GM12878 (cell line): ENCODE measurements at regions not wholly inside any gene's neighbourhood (a gene's known extent, or its start where the extent isn't known, plus 50 kb on each side); places are given as distances from the start of the nearest gene placed in this dataset.

Source experiments
- ATAC-seq: fragments of 200-7000 bp; cut with Tn5 transposase; 3 replicates; pipeline ENCODE4 v1.9.1; 2020; ENCODE audit warnings: mild to moderate bottlenecking, moderate library complexity
- BruUV-seq: library from RNA; stranded (reverse); fragments of 400-500 nt; replicated peaks from 2 replicates; lab custom pipeline; 2021; lab: Mats Ljungman, UMichigan
- CTCF ChIA-PET: fragments of 300-600 bp; sonication (Branson Sonifier 250); formaldehyde crosslinking; extraction: SDS; loops from one replicate; lab custom pipeline; 2021; ENCODE audit warnings: inconsistent platforms; lab: Yijun Ruan, JAX
- POLR2A ChIA-PET: fragments of 350-600 bp; formaldehyde crosslinking; extraction: SDS; loops from one replicate; lab custom pipeline; 2021; ENCODE audit warnings: inconsistent platforms; lab: Charles Lee
- RAD21 ChIA-PET: fragments of 300-600 bp; sonication (Branson Sonifier 250); formaldehyde crosslinking; loops from one replicate; lab custom pipeline; 2023; ENCODE audit warnings: antibody characterized with exemption; ENCODE audit not compliant: unreplicated experiment; lab: Charles Lee
- SMC1A ChIA-PET: fragments of 300-600 bp; sonication (Branson Sonifier 250); formaldehyde crosslinking; loops from one replicate; lab custom pipeline; 2023; ENCODE audit not compliant: unreplicated experiment, uncharacterized antibody; lab: Charles Lee
- DNase-seq: peaks from one replicate; pipeline ENCODE4 v3.0.0-alpha.2; 2011; ENCODE audit warnings: low read depth, low spot score
- FAIRE-seq: peaks from 3 replicates; lab custom pipeline; 2011; peaks lifted over from hg19 to GRCh38; lab: Jason Lieb, UNC
- H2AFZ ChIP-seq: 2 replicates; pipeline ENCODE4 v1.6.0; 2011; ENCODE audit warnings: low read depth, low read length, control low read depth; ENCODE audit not compliant: control insufficient read depth
- H3K27ac ChIP-seq: 2 replicates; pipeline ENCODE4 v1.5.1; 2011; ENCODE audit warnings: control low read depth; ENCODE audit not compliant: control insufficient read depth, insufficient read depth
- H3K27me3 ChIP-seq, 2 experiments: replicated peaks in 1 of 2; 2 replicates each; pipeline versions ENCODE4 v1.6.0 to v1.6.1; 2011; ENCODE audit warnings: low read length in 1 of 2; ENCODE audit not compliant: control insufficient read depth in 2 of 2, insufficient read depth in 2 of 2
- H3K36me3 ChIP-seq, 2 experiments: 2 replicates each; pipeline ENCODE4 v1.5.1; 2011; ENCODE audit warnings: low read length in 1 of 2; ENCODE audit not compliant: control insufficient read depth in 2 of 2, insufficient read depth in 2 of 2
- H3K4me1 ChIP-seq: 2 replicates; pipeline ENCODE4 v1.6.1; 2011; ENCODE audit warnings: mild to moderate bottlenecking, low read length, moderate library complexity, mixed read lengths; ENCODE audit not compliant: control insufficient read depth, insufficient read depth
- H3K4me2 ChIP-seq: 2 replicates; pipeline ENCODE4 v1.6.0; 2011; ENCODE audit warnings: control low read depth; ENCODE audit not compliant: control insufficient read depth, insufficient read depth
- H3K4me3 ChIP-seq: fragments of 200-600 bp; sonication (generic); 2 replicates; pipeline ENCODE4 v1.5.1; 2016
- H3K79me2 ChIP-seq: 2 replicates; pipeline ENCODE4 v1.6.0; 2011; ENCODE audit warnings: low read length; ENCODE audit not compliant: control insufficient read depth, insufficient read depth
- H3K9ac ChIP-seq: 2 replicates; pipeline ENCODE4 v1.8.0; 2011; ENCODE audit warnings: low read length, control low read depth, mixed read lengths; ENCODE audit not compliant: control insufficient read depth, insufficient read depth
- H3K9me3 ChIP-seq: replicated peaks from 3 replicates; pipeline ENCODE4 v1.5.1; 2011; ENCODE audit warnings: mild to moderate bottlenecking, low read length; ENCODE audit not compliant: control insufficient read depth, insufficient read depth
- H4K20me1 ChIP-seq: 2 replicates; pipeline ENCODE4 v1.6.0; 2011; ENCODE audit not compliant: control insufficient read depth, insufficient read depth
- BCL11A ChIP-seq: IDR thresholded peaks from 2 replicates; pipeline ENCODE4 v1.6.1; 2011; ENCODE audit warnings: low read depth, low read length
- CHD2 ChIP-seq: IDR thresholded peaks from 2 replicates; pipeline ENCODE4 v1.6.1; 2011; ENCODE audit warnings: low read depth, low read length, improper control_type of control experiment, borderline replicate concordance
- EED ChIP-seq: sonication (generic); IDR thresholded peaks from 2 replicates; pipeline ENCODE4 v1.6.1; 2016; ENCODE audit warnings: antibody characterized with exemption, low read depth
- GABPA ChIP-seq: IDR thresholded peaks from 2 replicates; pipeline ENCODE4 v1.6.1; 2014; ENCODE audit warnings: antibody characterized with exemption, low read depth, mild to moderate bottlenecking, inconsistent platforms
- HDGF ChIP-seq: fragments of 450-650 bp; IDR thresholded peaks from 2 replicates; pipeline ENCODE4 v1.6.1; 2016; ENCODE audit warnings: antibody characterized with exemption
- RUNX3 ChIP-seq: IDR thresholded peaks from 2 replicates; pipeline ENCODE4 v1.6.1; 2012; ENCODE audit warnings: low read length, inconsistent platforms
- SKIL ChIP-seq: fragments of 450-650 bp; IDR thresholded peaks from 2 replicates; pipeline ENCODE4 v1.6.1; 2017; ENCODE audit warnings: mild to moderate bottlenecking, low read depth, inconsistent platforms; ENCODE audit not compliant: poor library complexity, severe bottlenecking
- YY1 ChIP-seq: IDR thresholded peaks from 2 replicates; pipeline ENCODE4 v1.6.1; 2011; ENCODE audit warnings: low read depth, mild to moderate bottlenecking, low read length
- ZBTB11 ChIP-seq: fragments of 450-650 bp; formaldehyde crosslinking; IDR thresholded peaks from 2 replicates; pipeline ENCODE4 v1.5.0; 2022; ENCODE audit warnings: mild to moderate bottlenecking, missing genetic modification characterization
- ZNF384 ChIP-seq: IDR thresholded peaks from 2 replicates; pipeline ENCODE4 v1.6.1; 2012; ENCODE audit warnings: low read depth, mild to moderate bottlenecking, low read length, improper control_type of control experiment, borderline replicate concordance
- ZSCAN29 ChIP-seq: fragments of 450-650 bp; IDR thresholded peaks from 2 replicates; pipeline ENCODE4 v1.6.1; 2017; ENCODE audit warnings: mild to moderate bottlenecking, moderate library complexity
- WGBS: methylation state at CpG from one replicate; pipeline ENCODE4 v1.1.6; 2016; ENCODE audit warnings: low lambda C conversion rate; ENCODE audit not compliant: insufficient replicate concordance, insufficient coverage; ENCODE audit errors: missing lambda C conversion rate; 5-methylcytosine and 5-hydroxymethylcytosine counted together
- in situ Hi-C: fragments of 300-500 bp; cut with MboI; formaldehyde crosslinking; loops from 9 replicates; pipeline ENCODE4 v1.14.3; 2018; ENCODE audit warnings: mixed read lengths
- intact Hi-C: fragments of 100-400 bp; cut with micrococcal nuclease; formaldehyde crosslinking; loops from one replicate; pipeline ENCODE4 v1.14.2; 2022; ENCODE audit not compliant: unreplicated experiment

- no peak for TF ChIP-seq SKIL
- TF ChIP-seq BCL11A, result no peak
- no peak for TF ChIP-seq ZBTB11 (CRISPR knock-in tag)
- TF ChIP-seq GABPA, result no peak
- no peak for TF ChIP-seq CHD2
- no peak for TF ChIP-seq EED
Observed at GRCh38 chr12:114888928-114889584, 205.1 kb upstream of the TBX3 start (continued).

- intact Hi-C loops (no loop called here), in situ Hi-C loops (no loop called here)
- CTCF ChIA-PET, result no interaction called here
- Histone ChIP-seq H3K79me2 (no peaks in the 10 kb centered on the region), H3K9me3 (no peaks in the 10 kb centered on the region), H3K27ac (no peak overlapping the region), H2AFZ (no peak overlapping the region), H4K20me1 (no peaks in the 10 kb centered on the region), H3K4me1 (no peaks in the 10 kb centered on the region), H3K36me3 (no peaks in the 10 kb centered on the region), H3K4me2 (no peak overlapping the region), H3K9ac (no peak overlapping the region), H3K4me3 (no peak overlapping the region), H3K27me3 (no peaks in the 10 kb centered on the region)
- 0% methylated on average over 1 of the region's 1 CpG for WGBS
- DNase-seq (no peak), ATAC-seq (no peak), FAIRE-seq (no peak)
- no TSS peak for BruUV-seq
- POLR2A ChIA-PET, result interaction anchor here (0.7 kb wide), 1 partner anchor 528 kb away, joined by 6 read pairs; no protein-coding TSS in a partner anchor
- RAD21 ChIA-PET, result no interaction called here
- SMC1A ChIA-PET, result interaction anchor here (0.7 kb wide), 1 partner anchor 192 kb away, joined by 3 read pairs; no protein-coding TSS in a partner anchor
- TF ChIP-seq YY1, result no peak
- TF ChIP-seq ZBTB11 (CRISPR knock-in tag), result no peak
- no peak for TF ChIP-seq ZNF384
- no peak for TF ChIP-seq RUNX3
- TF ChIP-seq ZSCAN29, result no peak
- no peak for TF ChIP-seq HDGF
Observed at GRCh38 chr12:114888448-114888847, 204.5 kb upstream of the TBX3 start.
